Psoas muscle (tissue), 7 donors: ENCODE measurements at regions not wholly inside any gene's neighbourhood (a gene's known extent, or its start where the extent isn't known, plus 50 kb on each side); places are given as distances from the start of the nearest gene placed in this dataset.

Experiments used
- ATAC-seq, 4 donors: fragments of 200-7000 bp; cut with Tn5 transposase; one replicate each; pipeline ENCODE4 v1.9.1; 2020; ENCODE audit warnings: moderate library complexity in 3 of 4, mild to moderate bottlenecking in 2 of 4
- DNase-seq, 2 donors: peaks; one replicate each; pipeline ENCODE4 v3.0.0-alpha.2; 2020
- H3K27ac ChIP-seq: fragments of 200-600 bp; one replicate; pipeline ENCODE4 v1.8.0; 2022
- H3K27me3 ChIP-seq, 3 donors: fragments of 200-600 bp in 1 of 3; one replicate each; pipeline versions ENCODE4 v1.6.1 to v1.8.0; 2013 to 2022; ENCODE audit warnings: low read length in 2 of 3, mild to moderate bottlenecking in 2 of 3, moderate library complexity in 1 of 3; ENCODE audit not compliant: insufficient read depth in 3 of 3
- H3K36me3 ChIP-seq, 2 donors: fragments of 200-600 bp in 1 of 2; one replicate each; pipeline versions ENCODE4 v1.6.1 to v1.8.0; 2013 to 2022; ENCODE audit warnings: low read depth in 1 of 2, mild to moderate bottlenecking in 1 of 2, moderate library complexity in 1 of 2; ENCODE audit not compliant: insufficient read depth in 1 of 2
- H3K4me1 ChIP-seq: fragments of 200-600 bp; one replicate; pipeline ENCODE4 v1.8.0; 2022
- H3K4me3 ChIP-seq: fragments of 200-600 bp; one replicate; pipeline ENCODE4 v1.8.0; 2022; ENCODE audit warnings: mild to moderate bottlenecking
- H3K9me3 ChIP-seq: fragments of 200-600 bp; one replicate; pipeline ENCODE4 v1.8.0; 2022
- CTCF ChIP-seq: fragments of 200-600 bp; IDR thresholded peaks from one replicate; pipeline ENCODE4 v1.8.0; 2022; ENCODE audit warnings: antibody characterized with exemption
- WGBS, 3 donors: extraction: QIAGEN DNeasy Blood & Tissue Kit; methylation state at CpG; one replicate each; pipeline versions ENCODE4 v1.1.6 to v1.1.7; 2013; 5-methylcytosine and 5-hydroxymethylcytosine counted together
- intact Hi-C, 2 donors: fragments of 100-400 bp; cut with DNase I; formaldehyde crosslinking; loops; one replicate each; pipeline versions ENCODE4 v1.11.0 to v1.14.2; 2022
- donor health status: healthy with polysubstance abuse.
- donor health status: DM: no; HTN: no; CAD: no; lungs with moderate emphysema.
- donor health status: Bipolar disorder and iron deficiency.
- donor health status: healthy.
- donor health status: DM: yes; HTN: yes; CAD: no.
- donor health status: DM: no; HTN: no; CAD: no.
- donor health status: DM: yes; HTN: yes; CAD: no.

GRCh38 chr2:35989503-35989902 is 366.1 kb upstream of the CRIM1 start:
- no peak overlapping the region for H3K27ac ChIP-seq
- TF ChIP-seq CTCF, result no peak

GRCh38 chr2:35989040-35989439 is 366.5 kb upstream of the CRIM1 start:
- H3K27me3 ChIP-seq, result no peaks in the 10 kb centered on the region
- H3K27ac ChIP-seq, result no peak overlapping the region
- intact Hi-C loops, result no loop called here
- no peak for DNase-seq
- ATAC-seq, result no peak
- H3K4me3 ChIP-seq, result no peak overlapping the region
- no peaks in the 10 kb centered on the region for H3K4me1 ChIP-seq
- no peaks in the 10 kb centered on the region for H3K36me3 ChIP-seq
- no peak for TF ChIP-seq CTCF
- H3K9me3 ChIP-seq, result no peaks in the 10 kb centered on the region

More at GRCh38 chr2:35989503-35989902, 366.1 kb upstream of the CRIM1 start:
- Histone ChIP-seq H3K36me3 (no peaks in the 10 kb centered on the region), H3K27me3 (no peaks in the 10 kb centered on the region), H3K9me3 (no peaks in the 10 kb centered on the region), H3K4me3 (no peak overlapping the region), H3K4me1 (no peaks in the 10 kb centered on the region)
- no peak for ATAC-seq
- DNase-seq, result no peak
- WGBS, 3 donors, result 34 to 48% (median 38%) methylated on average over 4 of the region's 4 CpGs
- intact Hi-C loops, result no loop called here

GRCh38 chr2:35986871-35987270 is 368.7 kb upstream of the CRIM1 start:
- Histone ChIP-seq H3K27me3 (no peaks in the 10 kb centered on the region), H3K9me3 (no peaks in the 10 kb centered on the region), H3K36me3 (no peaks in the 10 kb centered on the region), H3K27ac (no peak overlapping the region), H3K4me1 (no peaks in the 10 kb centered on the region), H3K4me3 (no peak overlapping the region)
- ATAC-seq, result no peak
- no peak for DNase-seq
- 56 to 70% (median 62%) methylated on average over 2 of the region's 2 CpGs for WGBS, 3 donors
- intact Hi-C loops, result no loop called here
- no peak for TF ChIP-seq CTCF

GRCh38 chr2:35978218-35978617 is 377.4 kb upstream of the CRIM1 start:
- ATAC-seq (no peak), DNase-seq (no peak)
- intact Hi-C loops, result no loop called here
- TF ChIP-seq CTCF, result no peak
- Histone ChIP-seq H3K4me3 (no peak overlapping the region), H3K4me1 (no peaks in the 10 kb centered on the region), H3K27ac (no peak overlapping the region), H3K9me3 (no peaks in the 10 kb centered on the region), H3K27me3 (no peaks in the 10 kb centered on the region), H3K36me3 (no peaks in the 10 kb centered on the region)
- 60 to 72% (median 67%) methylated on average over 1 of the region's 1 CpG for WGBS, 3 donors

- no peak for TF ChIP-seq CTCF
- intact Hi-C loops, result no loop called here
- Histone ChIP-seq H3K27ac (no peak overlapping the region), H3K4me3 (no peak overlapping the region), H3K4me1 (no peaks in the 10 kb centered on the region), H3K9me3 (no peaks in the 10 kb centered on the region), H3K27me3 (no peaks in the 10 kb centered on the region), H3K36me3 (no peaks in the 10 kb centered on the region)
- WGBS, 3 donors, result 79 to 86% (median 85%) methylated on average over 5 of the region's 5 CpGs
- no peak for ATAC-seq
- DNase-seq, result no peak
Observed at GRCh38 chr2:35976611-35977010, 379.0 kb upstream of the CRIM1 start.
